Esophagus squamous epithelium (tissue), 5 donors: ENCODE measurements at regions not wholly inside any gene's neighbourhood (a gene's known extent, or its start where the extent isn't known, plus 50 kb on each side); places are given as distances from the start of the nearest gene placed in this dataset.
"Not testable (repeated sequence)": the region's sequence is repeated elsewhere in the genome, so short reads cannot be mapped to it uniquely, and the experiment has no call there.

Experiments used
- DNase-seq: peaks from one replicate; lab custom pipeline; 2025; lab: John Stamatoyannopoulos, UW
- H3K27ac ChIP-seq, 4 donors: fragments of 200-600 bp; sonication (generic); one replicate each; pipeline ENCODE4 v1.5.1; 2016 to 2019; ENCODE audit warnings: mild to moderate bottlenecking in 1 of 4
- H3K27me3 ChIP-seq, 4 donors: fragments of 200-600 bp; sonication (generic); 1 replicate in 3 of 4; 2 replicates in 1 of 4; pipeline versions ENCODE4 v1.5.1 to v1.6.0; 2017 to 2021; ENCODE audit warnings: antibody characterized with exemption in 1 of 4
- H3K36me3 ChIP-seq, 3 donors: fragments of 200-600 bp; sonication (generic); one replicate each; pipeline ENCODE4 v1.5.1; 2016 to 2019
- H3K4me1 ChIP-seq, 3 donors: fragments of 200-600 bp; sonication (generic); one replicate each; pipeline ENCODE4 v1.5.1; 2017 to 2019
- H3K4me3 ChIP-seq, 4 donors: fragments of 200-600 bp; sonication (generic); 1 replicate in 3 of 4; 2 replicates in 1 of 4; pipeline ENCODE4 v1.5.1; 2016 to 2019; ENCODE audit warnings: mild to moderate bottlenecking in 2 of 4, moderate library complexity in 1 of 4
- H3K9me3 ChIP-seq, 3 donors: fragments of 200-600 bp; sonication (generic); one replicate each; pipeline ENCODE4 v1.5.1; 2016 to 2019
- CTCF ChIP-seq, 6 experiments: fragments of 450-650 bp in 4 of 6; fragments of 200-600 bp in 2 of 6; sonication (generic) in 2 of 6; IDR thresholded peaks; one replicate each; pipeline ENCODE4 v1.5.1; 2016 to 2019; ENCODE audit warnings: antibody characterized with exemption in 6 of 6, mild to moderate bottlenecking in 4 of 6, moderate library complexity in 4 of 6
- POLR2A ChIP-seq, 4 donors: fragments of 450-650 bp; IDR thresholded peaks; one replicate each; pipeline ENCODE4 v1.6.1; 2017; ENCODE audit warnings: antibody characterized with exemption in 4 of 4, mild to moderate bottlenecking in 4 of 4, moderate library complexity in 3 of 4
- WGBS, 2 donors: methylation state at CpG; one replicate each; pipeline ENCODE4 v1.1.5; 2018; 5-methylcytosine and 5-hydroxymethylcytosine counted together
- intact Hi-C: fragments of 100-400 bp; cut with DNase I; formaldehyde crosslinking; loops from one replicate; pipeline ENCODE4 v1.15.0; 2022
- donor health status: DM: yes; HTN: yes; CAD: no.

- no peak for DNase-seq
- Histone ChIP-seq H3K27ac (peak overlapping the region in 3 of 4 donors; percentile 29 to 48 (median 46)), H3K9me3 (no peaks in the 10 kb centered on the region), H3K4me3 (no peak overlapping the region), H3K36me3 (no peaks in the 10 kb centered on the region), H3K27me3 (no peaks in the 10 kb centered on the region), H3K4me1 (peaks cover 0 to 14% (median 0%) of the 10 kb centered on the region in 3 donors)
- intact Hi-C loops = no loop called here
- TF ChIP-seq CTCF (IDR thresholded peaks at IDR 0.05) (no peak), POLR2A (IDR thresholded peaks at IDR 0.05) (no peak)
- WGBS, 2 donors = 43 to 55% methylated on average over 6 of the region's 6 CpGs
Measured at GRCh38 chrX:109782994-109783700, 50.1 kb upstream of the ACSL4 start.

DNA sequence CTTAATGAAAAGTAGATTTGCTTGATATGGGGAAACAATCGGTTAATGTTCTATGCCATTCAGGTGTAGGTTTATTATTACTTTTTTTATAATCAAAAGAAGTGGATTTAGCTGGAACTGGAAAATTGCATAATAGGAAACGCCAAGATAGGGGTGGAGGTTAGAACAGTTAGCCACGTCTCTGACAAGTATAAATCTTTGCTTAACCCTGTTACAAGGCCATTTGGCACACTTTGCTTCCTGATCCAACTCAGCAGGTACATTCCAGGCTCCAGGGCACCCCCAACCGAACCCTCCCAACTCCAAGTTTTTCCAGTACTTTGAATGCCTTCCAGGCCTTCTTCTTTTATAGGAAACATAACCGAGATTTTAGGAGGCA, 50.6 kb upstream of the ACSL4 start:
- TF ChIP-seq CTCF (IDR thresholded peaks at IDR 0.05) = no peak
- no peak for TF ChIP-seq POLR2A (IDR thresholded peaks at IDR 0.05)
- intact Hi-C loops = no loop called here
- no peaks in the 10 kb centered on the region for H3K36me3 ChIP-seq
- no peaks in the 10 kb centered on the region for H3K27me3 ChIP-seq
- DNase-seq = no peak
- H3K4me3 ChIP-seq = no peak overlapping the region
- H3K9me3 ChIP-seq = no peaks in the 10 kb centered on the region
- H3K4me1 ChIP-seq = peaks cover 0 to 14% (median 0%) of the 10 kb centered on the region in 3 donors
- peak overlapping the region in 3 of 4 donors; percentile 29 to 48 (median 46) for H3K27ac ChIP-seq
- WGBS, 2 donors = 17 to 37% methylated on average over 3 to 5 of the region's 5 CpGs

DNA sequence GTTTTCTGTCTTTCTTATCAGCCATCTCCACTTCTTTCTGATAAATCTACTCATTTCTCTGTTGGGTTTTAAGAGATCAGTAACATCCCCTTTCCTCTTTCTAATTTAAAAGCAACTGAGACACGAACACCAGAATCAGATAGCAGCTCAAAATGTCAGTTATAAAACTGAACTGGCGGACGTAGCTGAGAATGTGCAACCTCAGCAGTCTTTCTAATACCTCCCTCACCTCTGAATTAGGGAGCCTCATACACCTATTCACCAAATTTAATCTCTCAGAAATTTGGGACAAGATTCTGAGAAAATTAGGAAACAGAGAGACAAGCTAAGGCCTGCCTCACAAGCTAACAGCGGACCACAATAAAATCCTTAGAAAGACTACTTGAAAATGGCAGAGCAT, 52.0 kb upstream of the ACSL4 start:
- Histone ChIP-seq H3K9me3 (no peaks in the 10 kb centered on the region), H3K36me3 (no peaks in the 10 kb centered on the region), H3K4me3 (no peak overlapping the region), H3K27me3 (no peaks in the 10 kb centered on the region), H3K27ac (peak overlapping the region in 1 of 4 donors; percentile 13), H3K4me1 (peaks cover 0 to 14% (median 0%) of the 10 kb centered on the region in 3 donors)
- intact Hi-C loops = no loop called here
- 47 to 60% methylated on average over 4 of the region's 4 CpGs for WGBS, 2 donors
- no peak for DNase-seq
- no peak for TF ChIP-seq POLR2A (IDR thresholded peaks at IDR 0.05)
- no peak for TF ChIP-seq CTCF (IDR thresholded peaks at IDR 0.05)

DNA sequence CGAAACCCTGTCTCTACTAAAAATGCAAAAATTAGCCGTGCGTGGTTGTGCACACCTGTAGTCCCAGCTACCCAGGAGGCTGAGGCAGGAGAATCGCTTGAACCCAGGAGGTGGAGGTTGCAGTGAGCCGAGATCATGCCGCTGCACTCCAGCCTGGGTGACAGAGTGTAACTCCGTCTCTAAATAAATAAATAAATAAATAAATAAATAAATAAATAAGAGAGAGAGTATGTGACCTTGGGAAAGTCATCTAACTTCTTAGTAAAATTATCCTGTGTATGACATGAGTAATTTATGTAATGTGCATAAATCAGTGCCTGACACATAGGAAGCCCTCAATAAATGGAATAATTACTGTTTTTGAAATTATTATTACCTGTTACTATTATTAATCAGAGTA, 57.5 kb upstream of the ACSL4 start:
- DNase-seq, H3K27ac ChIP-seq, intact Hi-C loops, H3K27me3 ChIP-seq, H3K36me3 ChIP-seq, H3K4me1 ChIP-seq, H3K9me3 ChIP-seq, H3K4me3 ChIP-seq: not testable (repeated sequence)
- 60 to 93% methylated on average over 1 to 7 of the region's 7 CpGs for WGBS, 2 donors

GRCh38 chrX:109793191-109793590, 60.1 kb upstream of the ACSL4 start:
- 52 to 53% methylated on average over 2 of the region's 2 CpGs for WGBS, 2 donors
- Histone ChIP-seq H3K36me3 (no peaks in the 10 kb centered on the region), H3K27me3 (peaks cover 0 to 3% (median 0%) of the 10 kb centered on the region in 4 donors), H3K4me3 (no peak overlapping the region), H3K9me3 (no peaks in the 10 kb centered on the region), H3K27ac (peak overlapping the region in 2 of 4 donors; percentile 6 to 28), H3K4me1 (no peaks in the 10 kb centered on the region)
- intact Hi-C loops = no loop called here
- TF ChIP-seq CTCF (IDR thresholded peaks at IDR 0.05) (no peak), POLR2A (IDR thresholded peaks at IDR 0.05) (no peak)
- no peak for DNase-seq
